NCI-H82 (cell line): ENCODE measurements at regions not wholly inside any gene's neighbourhood (a gene's known extent, or its start where the extent isn't known, plus 50 kb on each side); places are given as distances from the start of the nearest gene placed in this dataset.

Source experiments
- DNase-seq: peaks from one replicate; lab custom pipeline; 2025; lab: John Stamatoyannopoulos, UW

GRCh38 chr4:176627916-176628315, 164.8 kb downstream of the VEGFC start:
- no peak for DNase-seq

GRCh38 chr4:176631611-176632010, 161.1 kb downstream of the VEGFC start:
- no peak for DNase-seq
